NB4 (cell line): ENCODE measurements at regions not wholly inside any gene's neighbourhood (a gene's known extent, or its start where the extent isn't known, plus 50 kb on each side); places are given as distances from the start of the nearest gene placed in this dataset.

Experiments
- DNase-seq: peaks from one replicate; pipeline ENCODE4 v3.0.0; 2010; ENCODE audit warnings: low read depth
- H3K4me3 ChIP-seq: one replicate; pipeline ENCODE4 v1.5.1; 2011; ENCODE audit warnings: mild to moderate bottlenecking, low read depth, low read length, moderate library complexity
- CTCF ChIP-seq: IDR thresholded peaks from one replicate; pipeline ENCODE4 v1.5.1; 2012; ENCODE audit warnings: low read depth, low read length
- MAX ChIP-seq: IDR thresholded peaks from 2 replicates; pipeline ENCODE4 v1.6.1; 2011; ENCODE audit warnings: low read depth, low read length
- MYC ChIP-seq: IDR thresholded peaks from 2 replicates; pipeline ENCODE4 v1.6.1; 2011; ENCODE audit warnings: low read depth, low read length
- POLR2A ChIP-seq: IDR thresholded peaks from 2 replicates; pipeline ENCODE4 v1.6.1; 2011; ENCODE audit warnings: mild to moderate bottlenecking; ENCODE audit not compliant: insufficient read length; ENCODE audit errors: extremely low read depth

GRCh38 chr2:236809716-236810115 is 240.1 kb downstream of the ACKR3 start:
- TF ChIP-seq MYC (no peak), MAX (no peak), CTCF (no peak), POLR2A (no peak)
- no peak for DNase-seq

GRCh38 chr2:236811062-236811656 is 241.5 kb downstream of the ACKR3 start:
- no peak for DNase-seq
- TF ChIP-seq MYC (no peak), POLR2A (no peak), CTCF (no peak), MAX (no peak)
- H3K4me3 ChIP-seq = no peak overlapping the region

More at GRCh38 chr2:236809716-236810115, 240.1 kb downstream of the ACKR3 start:
- no peak overlapping the region for H3K4me3 ChIP-seq

- H3K4me3 ChIP-seq = no peak overlapping the region
- TF ChIP-seq MAX (no peak), MYC (no peak), POLR2A (no peak), CTCF (no peak)
- DNase-seq = no peak
These were observed 244.1 kb downstream of the ACKR3 start for GRCh38 chr2:236813766-236814165.

- TF ChIP-seq MYC = no peak
- no peak for TF ChIP-seq MAX
- TF ChIP-seq CTCF = no peak
- TF ChIP-seq POLR2A = no peak
- no peak for DNase-seq
- H3K4me3 ChIP-seq = no peak overlapping the region
These were observed 245.0 kb downstream of the ACKR3 start for GRCh38 chr2:236814593-236814992.

- no peak overlapping the region for H3K4me3 ChIP-seq
- no peak for DNase-seq
- no peak for TF ChIP-seq MYC
These were observed 246.1 kb downstream of the ACKR3 start for GRCh38 chr2:236815746-236816145.

- no peak overlapping the region for H3K4me3 ChIP-seq
- TF ChIP-seq MAX (no peak), CTCF (no peak), POLR2A (no peak), MYC (no peak)
- DNase-seq = no peak
These were observed 246.9 kb downstream of the ACKR3 start for GRCh38 chr2:236816197-236817170.
